Adrenal gland (tissue), 9 donors: ENCODE measurements at regions not wholly inside any gene's neighbourhood (a gene's known extent, or its start where the extent isn't known, plus 50 kb on each side); places are given as distances from the start of the nearest gene placed in this dataset.

ENCODE experiments used
- DNase-seq, 7 donors: peaks; one replicate each; pipeline ENCODE4 v3.0.0-alpha.2; 2019 to 2020
- H3K27ac ChIP-seq, 5 donors: fragments of 200-600 bp; sonication (generic) in 4 of 5; 1 replicate in 3 of 5; 2 replicates in 2 of 5; pipeline versions ENCODE4 v1.5.1 to v1.8.0; 2016 to 2020; ENCODE audit warnings: mild to moderate bottlenecking in 1 of 5
- H3K27me3 ChIP-seq: fragments of 200-600 bp; 2 replicates; pipeline ENCODE4 v1.8.0; 2021
- H3K36me3 ChIP-seq, 2 donors: fragments of 200-600 bp; replicated peaks in 1 of 2; 1 replicate in 1 of 2; 2 replicates in 1 of 2; pipeline versions ENCODE4 v1.5.1 to v1.8.0; 2018 to 2022
- H3K4me1 ChIP-seq, 2 donors: fragments of 200-600 bp; replicated peaks in 1 of 2; 1 replicate in 1 of 2; 2 replicates in 1 of 2; pipeline versions ENCODE4 v1.5.1 to v1.8.0; 2018 to 2021
- H3K4me3 ChIP-seq, 4 donors: fragments of 200-600 bp; sonication (generic) in 3 of 4; one replicate each; pipeline ENCODE4 v1.5.1; 2016 to 2018
- H3K9me3 ChIP-seq, 3 donors: fragments of 200-600 bp; sonication (generic) in 1 of 3; replicated peaks in 1 of 3; 1 replicate in 2 of 3; 2 replicates in 1 of 3; pipeline versions ENCODE4 v1.5.1 to v1.8.0; 2016 to 2021
- CTCF ChIP-seq, 6 experiments: fragments of 450-650 bp in 4 of 6; fragments of 200-600 bp in 2 of 6; sonication (generic) in 1 of 6; IDR thresholded peaks; 1 replicate in 5 of 6; 2 replicates in 1 of 6; pipeline versions ENCODE4 v1.5.1 to v1.8.0; 2016 to 2021; ENCODE audit warnings: antibody characterized with exemption in 6 of 6, mild to moderate bottlenecking in 2 of 6, moderate library complexity in 1 of 6
- POLR2A ChIP-seq, 2 donors: fragments of 450-650 bp; IDR thresholded peaks; one replicate each; pipeline ENCODE4 v1.6.1; 2017; ENCODE audit warnings: antibody characterized with exemption in 2 of 2, mild to moderate bottlenecking in 2 of 2, moderate library complexity in 1 of 2
- whole genome bisulfite sequencing, 4 donors: extraction: QIAGEN DNeasy Blood & Tissue Kit in 2 of 4; methylation state at CpG; one replicate each; pipeline versions ENCODE4 v1.1.5 to v1.1.7; 2013 to 2017; 5-methylcytosine and 5-hydroxymethylcytosine counted together
- intact Hi-C, 2 donors: fragments of 100-400 bp; cut with DNase I; formaldehyde crosslinking; loops; one replicate each; pipeline versions ENCODE4 v1.14.1 to v1.15.0; 2022 to 2023
- donor health status: healthy with polysubstance abuse.
- donor health status: Bipolar disorder and iron deficiency.
- donor health status: DM: yes; HTN: yes; CAD: no.
- donor health status: DM: no; HTN: no; CAD: no.
- donor health status: DM: no; HTN: no; CAD: no.

GRCh38 chr1:168822911-168823310 is 93.9 kb upstream of the DPT start:
- Histone ChIP-seq H3K4me1 (no peaks in the 10 kb centered on the region), H3K4me3 (no peak overlapping the region), H3K9me3 (no peaks in the 10 kb centered on the region), H3K27ac (no peak overlapping the region), H3K27me3 (no peaks in the 10 kb centered on the region), H3K36me3 (no peaks in the 10 kb centered on the region)
- intact Hi-C loops, result no loop called here
- TF ChIP-seq CTCF (IDR thresholded peaks at IDR 0.05) (no peak), POLR2A (IDR thresholded peaks at IDR 0.05) (no peak)
- WGBS, 4 donors, result 57 to 74% (median 69%) methylated on average over 2 of the region's 2 CpGs
- no peak for DNase-seq

- Histone ChIP-seq H3K4me3 (no peak overlapping the region), H3K36me3 (no peaks in the 10 kb centered on the region), H3K27me3 (no peaks in the 10 kb centered on the region), H3K4me1 (no peaks in the 10 kb centered on the region), H3K9me3 (no peaks in the 10 kb centered on the region), H3K27ac (no peak overlapping the region)
- no peak for TF ChIP-seq CTCF (IDR thresholded peaks at IDR 0.05)
- no peak for TF ChIP-seq POLR2A (IDR thresholded peaks at IDR 0.05)
- WGBS, 4 donors, result 92 to 95% (median 93%) methylated on average over 4 of the region's 4 CpGs
- DNase-seq, result no peak
- intact Hi-C loops, result no loop called here
These were observed 95.0 kb upstream of the DPT start for GRCh38 chr1:168823988-168824387.

- no peak for DNase-seq
- Histone ChIP-seq H3K27me3 (no peaks in the 10 kb centered on the region), H3K9me3 (no peaks in the 10 kb centered on the region), H3K27ac (no peak overlapping the region), H3K36me3 (no peaks in the 10 kb centered on the region), H3K4me3 (no peak overlapping the region), H3K4me1 (no peaks in the 10 kb centered on the region)
- 88 to 93% (median 90%) methylated on average over 2 of the region's 2 CpGs for WGBS, 4 donors
- TF ChIP-seq CTCF (IDR thresholded peaks at IDR 0.05) (no peak), POLR2A (IDR thresholded peaks at IDR 0.05) (no peak)
- intact Hi-C loops, result no loop called here
These were observed 95.5 kb upstream of the DPT start for GRCh38 chr1:168824418-168825065.

- TF ChIP-seq POLR2A (IDR thresholded peaks at IDR 0.05) (no peak), CTCF (IDR thresholded peaks at IDR 0.05) (no peak)
- 27 to 48% (median 42%) methylated on average over 1 of the region's 1 CpG for WGBS, 4 donors
- intact Hi-C loops, result no loop called here
These were observed 96.1 kb upstream of the DPT start for GRCh38 chr1:168825129-168825528.

More at GRCh38 chr1:168825129-168825528, 96.1 kb upstream of the DPT start:
- DNase-seq, result no peak
- Histone ChIP-seq H3K27me3 (no peaks in the 10 kb centered on the region), H3K27ac (no peak overlapping the region), H3K9me3 (no peaks in the 10 kb centered on the region), H3K4me1 (no peaks in the 10 kb centered on the region), H3K4me3 (no peak overlapping the region), H3K36me3 (no peaks in the 10 kb centered on the region)
